ENCODE measurements at regions not wholly inside any gene's neighbourhood (a gene's known extent, or its start where the extent isn't known, plus 50 kb on each side); places are given as distances from the start of the nearest gene placed in this dataset.

GRCh38 chr4:98720871-98721480, 62.6 kb upstream of the TSPAN5 start:
- TF ChIP-seq, protein P1, sequence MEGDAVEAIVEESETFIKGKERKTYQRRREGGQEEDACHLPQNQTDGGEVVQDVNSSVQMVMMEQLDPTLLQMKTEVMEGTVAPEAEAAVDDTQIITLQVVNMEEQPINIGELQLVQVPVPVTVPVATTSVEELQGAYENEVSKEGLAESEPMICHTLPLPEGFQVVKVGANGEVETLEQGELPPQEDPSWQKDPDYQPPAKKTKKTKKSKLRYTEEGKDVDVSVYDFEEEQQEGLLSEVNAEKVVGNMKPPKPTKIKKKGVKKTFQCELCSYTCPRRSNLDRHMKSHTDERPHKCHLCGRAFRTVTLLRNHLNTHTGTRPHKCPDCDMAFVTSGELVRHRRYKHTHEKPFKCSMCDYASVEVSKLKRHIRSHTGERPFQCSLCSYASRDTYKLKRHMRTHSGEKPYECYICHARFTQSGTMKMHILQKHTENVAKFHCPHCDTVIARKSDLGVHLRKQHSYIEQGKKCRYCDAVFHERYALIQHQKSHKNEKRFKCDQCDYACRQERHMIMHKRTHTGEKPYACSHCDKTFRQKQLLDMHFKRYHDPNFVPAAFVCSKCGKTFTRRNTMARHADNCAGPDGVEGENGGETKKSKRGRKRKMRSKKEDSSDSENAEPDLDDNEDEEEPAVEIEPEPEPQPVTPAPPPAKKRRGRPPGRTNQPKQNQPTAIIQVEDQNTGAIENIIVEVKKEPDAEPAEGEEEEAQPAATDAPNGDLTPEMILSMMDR (IDR thresholded peaks at IDR 0.05; ENCODE audit: insufficient read depth, low read depth, low read length), result no peak
- TF ChIP-seq EZH2 (IDR thresholded peaks at IDR 0.05; ENCODE audit: insufficient read depth, low read length), result no peak
